Caco-2 (cell line): ENCODE measurements at regions not wholly inside any gene's neighbourhood (a gene's known extent, or its start where the extent isn't known, plus 50 kb on each side); places are given as distances from the start of the nearest gene placed in this dataset.
A peak's percentile ranks its signal among the peaks of the same experiment; 100 is the strongest.

Experiments used
- BruUV-seq: library from RNA; stranded (reverse); fragments of 400-500 nt; replicated peaks from 2 replicates; lab custom pipeline; 2021; lab: Mats Ljungman, UMichigan
- CTCF ChIA-PET: fragments of 300-600 bp; sonication (Branson Sonifier 250); formaldehyde crosslinking; loops from one replicate; lab custom pipeline; 2022; ENCODE audit warnings: antibody characterized with exemption; lab: Charles Lee
- POLR2A ChIA-PET: fragments of 300-600 bp; sonication (Branson Sonifier 250); formaldehyde crosslinking; loops from one replicate; lab custom pipeline; 2022; ENCODE audit warnings: antibody characterized with exemption; lab: Charles Lee
- DNase-seq, 2 experiments: peaks; one replicate each; pipeline versions ENCODE4 v3.0.0 to v3.0.0-alpha.2; 2020 to 2022
- H3K27me3 ChIP-seq: replicated peaks from 2 replicates; pipeline ENCODE4 v1.6.0; 2011; ENCODE audit warnings: low read length; ENCODE audit not compliant: control insufficient read depth, insufficient read depth
- H3K36me3 ChIP-seq: 2 replicates; pipeline ENCODE4 v1.5.1; 2011; ENCODE audit warnings: low read length; ENCODE audit not compliant: control insufficient read depth, insufficient read depth
- H3K4me1 ChIP-seq: fragments of 250-450 bp; sonication (Bioruptor Pico); 2 replicates; pipeline ENCODE4 v1.5.1; 2020; ENCODE audit warnings: mild to moderate bottlenecking
- H3K4me3 ChIP-seq: 2 replicates; pipeline ENCODE4 v1.5.1; 2011; ENCODE audit warnings: low read depth, mild to moderate bottlenecking, control low read depth, low read length
- H3K9me3 ChIP-seq: fragments of 250-450 bp; sonication (Bioruptor Pico); 2 replicates; pipeline ENCODE4 v1.5.1; 2020; ENCODE audit warnings: mild to moderate bottlenecking, moderate library complexity
- H3K27ac Mint-ChIP-seq: one replicate; pipeline ENCODE4 v1.8.0; 2022; ENCODE audit warnings: mixed read lengths; ENCODE audit not compliant: unreplicated experiment
- H3K27me3 Mint-ChIP-seq: one replicate; pipeline ENCODE4 v1.8.0; 2022; ENCODE audit warnings: mixed read lengths; ENCODE audit not compliant: insufficient read depth, unreplicated experiment
- H3K36me3 Mint-ChIP-seq: one replicate; pipeline ENCODE4 v1.8.0; 2022; ENCODE audit warnings: mild to moderate bottlenecking, mixed read lengths; ENCODE audit not compliant: insufficient read depth, unreplicated experiment
- H3K4me1 Mint-ChIP-seq: one replicate; pipeline ENCODE4 v1.8.0; 2022; ENCODE audit warnings: low read depth, mixed read lengths; ENCODE audit not compliant: unreplicated experiment
- H3K4me3 Mint-ChIP-seq: one replicate; pipeline ENCODE4 v1.8.0; 2022; ENCODE audit warnings: mild to moderate bottlenecking, moderate library complexity, mixed read lengths; ENCODE audit not compliant: unreplicated experiment
- H3K9me3 Mint-ChIP-seq: one replicate; pipeline ENCODE4 v1.8.0; 2022; ENCODE audit warnings: mixed read lengths; ENCODE audit not compliant: unreplicated experiment
- CTCF ChIP-seq, 2 experiments: fragments of 200-600 bp in 1 of 2; IDR thresholded peaks; 1 replicate in 1 of 2; 2 replicates in 1 of 2; pipeline versions ENCODE4 v1.5.1 to v1.8.0; 2011 to 2022; ENCODE audit warnings: antibody characterized with exemption in 1 of 2, control low read depth in 1 of 2, inconsistent platforms in 1 of 2, low read depth in 1 of 2, low read length in 1 of 2, mild to moderate bottlenecking in 1 of 2, moderate library complexity in 1 of 2; ENCODE audit not compliant: insufficient read depth in 1 of 2, severe bottlenecking in 1 of 2, unreplicated experiment in 1 of 2
- intact Hi-C: fragments of 100-400 bp; cut with micrococcal nuclease; formaldehyde crosslinking; loops from one replicate; pipeline ENCODE4 v1.10.0; 2022; ENCODE audit not compliant: unreplicated experiment

- intact Hi-C loops, result no loop called here
- BruUV-seq, result no TSS peak
- Histone ChIP-seq H3K36me3 (no peaks in the 10 kb centered on the region), H3K4me1 (peaks cover 13% of the 10 kb centered on the region), H3K9me3 (peaks cover 1% of the 10 kb centered on the region; the same call in 1 of the 2 replicates), H3K4me3 (no peak overlapping the region), H3K27me3 (no peaks in the 10 kb centered on the region)
- no peak overlapping the region for H3K27ac Mint-ChIP-seq
- DNase-seq, result peak in 1 of 2 experiments; percentile 17
- no peaks in the 10 kb centered on the region for H3K36me3 Mint-ChIP-seq
- H3K4me1 Mint-ChIP-seq, result peaks cover 12% of the 10 kb centered on the region
- CTCF ChIA-PET, result no interaction called here
- POLR2A ChIA-PET, result no interaction called here
- H3K9me3 Mint-ChIP-seq, result peaks cover 47% of the 10 kb centered on the region
- H3K4me3 Mint-ChIP-seq, result no peak overlapping the region
- H3K27me3 Mint-ChIP-seq, result no peaks in the 10 kb centered on the region
- TF ChIP-seq CTCF (IDR thresholded peaks at IDR 0.05; ENCODE audit: insufficient read depth in 1 of 2, low read depth in 1 of 2, low read length in 1 of 2, severe bottlenecking in 1 of 2, unreplicated experiment in 1 of 2), result no peak
Observed at GRCh38 chr10:28862219-28862618, 184.9 kb downstream of the BAMBI start.

- DNase-seq, result no peak
- Histone ChIP-seq H3K9me3 (no peaks in the 10 kb centered on the region; the same call in 1 of the 2 replicates), H3K4me1 (peaks cover 19% of the 10 kb centered on the region), H3K36me3 (no peaks in the 10 kb centered on the region), H3K4me3 (no peak overlapping the region), H3K27me3 (no peaks in the 10 kb centered on the region)
- POLR2A ChIA-PET, result interaction anchor here (0.6 kb wide), 1 partner anchor 461 kb away, joined by 5 read pairs; no protein-coding TSS in a partner anchor
- Mint-ChIP-seq H3K36me3 (no peaks in the 10 kb centered on the region), H3K27me3 (no peaks in the 10 kb centered on the region), H3K4me1 (peaks cover 27% of the 10 kb centered on the region), H3K27ac (no peak overlapping the region), H3K4me3 (no peak overlapping the region), H3K9me3 (peaks cover 13% of the 10 kb centered on the region)
- TF ChIP-seq CTCF (IDR thresholded peaks at IDR 0.05; ENCODE audit: insufficient read depth in 1 of 2, low read depth in 1 of 2, low read length in 1 of 2, severe bottlenecking in 1 of 2, unreplicated experiment in 1 of 2), result no peak
- no TSS peak for BruUV-seq
- CTCF ChIA-PET, result no interaction called here
- intact Hi-C loops, result no loop called here
Observed at GRCh38 chr10:28869606-28870201, 192.4 kb downstream of the BAMBI start.

DNA sequence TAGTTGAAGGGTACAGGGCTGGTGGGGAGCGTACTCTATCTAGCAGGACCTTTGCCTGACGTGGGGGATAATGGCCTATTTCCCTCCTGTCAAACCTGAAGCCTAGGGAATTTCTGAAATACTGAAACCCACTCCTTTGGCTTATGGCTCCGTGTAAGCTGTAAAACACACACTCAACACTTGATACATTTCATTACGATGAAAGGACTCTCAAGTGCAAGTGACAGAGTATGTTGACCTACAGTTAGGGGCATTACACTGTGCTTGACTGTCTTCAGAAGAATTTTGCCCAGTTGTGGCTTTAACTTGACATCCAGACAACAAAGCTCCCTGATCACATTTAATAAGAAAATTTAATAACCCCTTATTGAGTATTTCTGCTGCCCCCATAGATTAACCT is 194.3 kb downstream of the BAMBI start:
- Histone ChIP-seq H3K27me3 (no peaks in the 10 kb centered on the region), H3K9me3 (no peaks in the 10 kb centered on the region; the same call in 1 of the 2 replicates), H3K4me1 (peaks cover 21% of the 10 kb centered on the region), H3K36me3 (no peaks in the 10 kb centered on the region), H3K4me3 (no peak overlapping the region)
- Mint-ChIP-seq H3K36me3 (no peaks in the 10 kb centered on the region), H3K4me1 (peaks cover 27% of the 10 kb centered on the region), H3K4me3 (no peak overlapping the region), H3K9me3 (peaks cover 13% of the 10 kb centered on the region), H3K27me3 (no peaks in the 10 kb centered on the region), H3K27ac (no peak overlapping the region)
- CTCF ChIA-PET, result interaction anchor here (0.5 kb wide), 1 partner anchor 50 kb away, joined by 3 read pairs; no protein-coding TSS in a partner anchor
- POLR2A ChIA-PET, result no interaction called here
- intact Hi-C loops, result no loop called here
- no TSS peak for BruUV-seq
- no peak for DNase-seq
- no peak for TF ChIP-seq CTCF (IDR thresholded peaks at IDR 0.05; ENCODE audit: insufficient read depth in 1 of 2, low read depth in 1 of 2, low read length in 1 of 2, severe bottlenecking in 1 of 2, unreplicated experiment in 1 of 2)
